ENCODE measurements at regions not wholly inside any gene's neighbourhood (a gene's known extent, or its start where the extent isn't known, plus 50 kb on each side); places are given as distances from the start of the nearest gene placed in this dataset.

DNA sequence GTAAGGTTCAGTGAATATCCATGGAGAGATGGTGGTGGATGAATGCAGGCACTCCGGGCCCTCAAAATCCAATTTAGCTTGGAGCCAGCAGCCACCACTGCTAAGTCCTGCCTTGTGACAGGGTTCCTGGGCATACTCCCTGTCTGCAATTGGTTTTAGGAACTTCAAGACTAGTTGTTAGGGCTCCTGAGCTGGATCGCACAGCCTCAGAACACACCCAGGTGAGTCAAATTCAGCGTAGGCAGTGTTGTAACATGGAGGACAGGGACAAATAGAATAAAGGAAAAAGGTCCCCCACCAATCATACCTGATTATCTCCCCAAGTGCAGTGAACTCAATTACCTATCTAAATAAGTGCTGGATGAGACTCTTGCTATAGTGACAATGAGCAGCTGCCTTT is 74.6 kb downstream of the PERP start (continued):
- TF ChIP-seq PHF21A (IDR thresholded peaks at IDR 0.05; ENCODE audit: borderline replicate concordance, low read depth) (no peak), SMARCA5 (IDR thresholded peaks at IDR 0.05) (no peak), ZNF780A (CRISPR knock-in tag; IDR thresholded peaks at IDR 0.05) (no peak), BDP1 (IDR thresholded peaks at IDR 0.05; ENCODE audit: insufficient read depth, insufficient read length) (no peak)
- TF ChIP-seq, protein P1, sequence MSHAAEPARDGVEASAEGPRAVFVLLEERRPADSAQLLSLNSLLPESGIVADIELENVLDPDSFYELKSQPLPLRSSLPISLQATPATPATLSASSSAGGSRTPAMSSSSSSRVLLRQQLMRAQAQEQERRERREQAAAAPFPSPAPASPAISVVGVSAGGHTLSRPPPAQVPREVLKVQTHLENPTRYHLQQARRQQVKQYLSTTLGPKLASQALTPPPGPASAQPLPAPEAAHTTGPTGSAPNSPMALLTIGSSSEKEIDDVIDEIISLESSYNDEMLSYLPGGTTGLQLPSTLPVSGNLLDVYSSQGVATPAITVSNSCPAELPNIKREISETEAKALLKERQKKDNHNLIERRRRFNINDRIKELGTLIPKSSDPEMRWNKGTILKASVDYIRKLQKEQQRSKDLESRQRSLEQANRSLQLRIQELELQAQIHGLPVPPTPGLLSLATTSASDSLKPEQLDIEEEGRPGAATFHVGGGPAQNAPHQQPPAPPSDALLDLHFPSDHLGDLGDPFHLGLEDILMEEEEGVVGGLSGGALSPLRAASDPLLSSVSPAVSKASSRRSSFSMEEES (CRISPR knock-in tag; IDR thresholded peaks at IDR 0.05): no peak
- TF ChIP-seq, protein P2, sequence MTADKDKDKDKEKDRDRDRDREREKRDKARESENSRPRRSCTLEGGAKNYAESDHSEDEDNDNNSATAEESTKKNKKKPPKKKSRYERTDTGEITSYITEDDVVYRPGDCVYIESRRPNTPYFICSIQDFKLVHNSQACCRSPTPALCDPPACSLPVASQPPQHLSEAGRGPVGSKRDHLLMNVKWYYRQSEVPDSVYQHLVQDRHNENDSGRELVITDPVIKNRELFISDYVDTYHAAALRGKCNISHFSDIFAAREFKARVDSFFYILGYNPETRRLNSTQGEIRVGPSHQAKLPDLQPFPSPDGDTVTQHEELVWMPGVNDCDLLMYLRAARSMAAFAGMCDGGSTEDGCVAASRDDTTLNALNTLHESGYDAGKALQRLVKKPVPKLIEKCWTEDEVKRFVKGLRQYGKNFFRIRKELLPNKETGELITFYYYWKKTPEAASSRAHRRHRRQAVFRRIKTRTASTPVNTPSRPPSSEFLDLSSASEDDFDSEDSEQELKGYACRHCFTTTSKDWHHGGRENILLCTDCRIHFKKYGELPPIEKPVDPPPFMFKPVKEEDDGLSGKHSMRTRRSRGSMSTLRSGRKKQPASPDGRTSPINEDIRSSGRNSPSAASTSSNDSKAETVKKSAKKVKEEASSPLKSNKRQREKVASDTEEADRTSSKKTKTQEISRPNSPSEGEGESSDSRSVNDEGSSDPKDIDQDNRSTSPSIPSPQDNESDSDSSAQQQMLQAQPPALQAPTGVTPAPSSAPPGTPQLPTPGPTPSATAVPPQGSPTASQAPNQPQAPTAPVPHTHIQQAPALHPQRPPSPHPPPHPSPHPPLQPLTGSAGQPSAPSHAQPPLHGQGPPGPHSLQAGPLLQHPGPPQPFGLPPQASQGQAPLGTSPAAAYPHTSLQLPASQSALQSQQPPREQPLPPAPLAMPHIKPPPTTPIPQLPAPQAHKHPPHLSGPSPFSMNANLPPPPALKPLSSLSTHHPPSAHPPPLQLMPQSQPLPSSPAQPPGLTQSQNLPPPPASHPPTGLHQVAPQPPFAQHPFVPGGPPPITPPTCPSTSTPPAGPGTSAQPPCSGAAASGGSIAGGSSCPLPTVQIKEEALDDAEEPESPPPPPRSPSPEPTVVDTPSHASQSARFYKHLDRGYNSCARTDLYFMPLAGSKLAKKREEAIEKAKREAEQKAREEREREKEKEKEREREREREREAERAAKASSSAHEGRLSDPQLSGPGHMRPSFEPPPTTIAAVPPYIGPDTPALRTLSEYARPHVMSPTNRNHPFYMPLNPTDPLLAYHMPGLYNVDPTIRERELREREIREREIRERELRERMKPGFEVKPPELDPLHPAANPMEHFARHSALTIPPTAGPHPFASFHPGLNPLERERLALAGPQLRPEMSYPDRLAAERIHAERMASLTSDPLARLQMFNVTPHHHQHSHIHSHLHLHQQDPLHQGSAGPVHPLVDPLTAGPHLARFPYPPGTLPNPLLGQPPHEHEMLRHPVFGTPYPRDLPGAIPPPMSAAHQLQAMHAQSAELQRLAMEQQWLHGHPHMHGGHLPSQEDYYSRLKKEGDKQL (CRISPR knock-in tag; IDR thresholded peaks at IDR 0.05; ENCODE audit: borderline replicate concordance): no peak

All from K562 (cell line).